ENCODE measurements at regions not wholly inside any gene's neighbourhood (a gene's known extent, or its start where the extent isn't known, plus 50 kb on each side); places are given as distances from the start of the nearest gene placed in this dataset.

DNA sequence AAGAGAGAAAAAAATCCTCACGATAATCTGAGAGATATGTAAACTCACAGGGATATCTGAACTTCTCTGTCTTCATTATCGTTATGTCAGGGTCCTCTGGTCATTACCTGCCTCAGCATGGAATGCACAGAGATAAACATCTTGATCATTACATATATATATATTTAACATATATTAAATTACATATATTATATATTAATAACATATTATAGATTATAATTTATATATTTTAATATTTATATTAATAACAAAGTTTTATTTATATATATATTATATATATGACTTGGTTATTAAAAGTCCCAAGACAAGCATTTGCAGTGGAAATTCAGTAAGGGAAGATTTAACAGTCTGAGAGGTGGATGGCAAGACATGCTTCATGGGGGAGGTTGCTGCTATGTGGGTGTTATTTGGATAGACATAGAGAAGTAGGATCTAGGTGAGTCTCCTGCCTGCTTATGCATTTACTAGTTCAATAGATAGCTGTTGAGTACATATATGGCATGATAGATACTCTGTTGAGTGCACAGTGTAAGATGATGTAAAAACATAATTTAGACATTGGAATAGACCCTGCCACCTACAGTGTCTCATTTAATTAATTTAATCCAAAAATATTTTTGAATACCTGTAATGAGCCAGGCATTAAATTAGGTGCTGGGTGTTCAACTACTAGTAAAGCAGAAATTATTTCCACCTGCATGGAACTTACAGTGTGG, 255.2 kb downstream of the RAD51AP2 start:
- no peaks in the 10 kb centered on the region for H3K9me3 ChIP-seq (ENCODE audit: control insufficient read depth, low read depth, low read length)
- WGBS (ENCODE audit: insufficient coverage, low lambda C conversion rate): 100% methylated on average over 1 of the region's 2 CpGs
- no peaks in the 10 kb centered on the region for H3K4me1 ChIP-seq (ENCODE audit: control insufficient read depth, insufficient read depth, low read length)
- H3K27me3 ChIP-seq (ENCODE audit: control insufficient read depth, insufficient read depth, low read length): no peaks in the 10 kb centered on the region
- DNase-seq: no peak
- H3K4me3 ChIP-seq (ENCODE audit: low read length): no peak overlapping the region
- no peaks in the 10 kb centered on the region for H3K36me3 ChIP-seq (ENCODE audit: control insufficient read depth, insufficient read depth, low read length)
- H3K27ac ChIP-seq (ENCODE audit: low read length): no peak overlapping the region

DNA sequence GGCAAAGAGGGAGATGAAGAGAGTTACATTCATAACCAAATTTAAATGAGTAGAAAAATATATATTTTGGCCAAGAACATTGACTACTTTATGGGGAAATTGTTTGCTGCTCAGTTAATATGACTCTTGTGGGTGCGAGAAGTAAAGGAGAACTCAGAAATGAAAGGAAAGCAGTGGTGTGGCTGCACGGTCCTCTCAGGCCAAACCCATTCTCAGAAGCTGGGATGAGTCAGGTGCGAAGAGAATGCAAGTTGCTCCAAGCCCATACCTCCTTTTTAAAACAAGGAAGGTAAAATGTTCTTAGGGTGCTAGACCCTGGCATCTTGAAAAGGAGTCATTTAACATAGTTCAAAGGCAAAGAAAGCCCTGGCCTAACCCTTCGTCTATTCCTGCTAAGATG, 258.6 kb downstream of the RAD51AP2 start:
- Histone ChIP-seq H3K4me3 (ENCODE audit: low read length) (no peak overlapping the region), H3K27me3 (ENCODE audit: control insufficient read depth, insufficient read depth, low read length) (no peaks in the 10 kb centered on the region), H3K9me3 (ENCODE audit: control insufficient read depth, low read depth, low read length) (no peaks in the 10 kb centered on the region), H3K4me1 (ENCODE audit: control insufficient read depth, insufficient read depth, low read length) (no peaks in the 10 kb centered on the region), H3K36me3 (ENCODE audit: control insufficient read depth, insufficient read depth, low read length) (no peaks in the 10 kb centered on the region), H3K27ac (ENCODE audit: low read length) (no peak overlapping the region)
- WGBS (ENCODE audit: insufficient coverage, low lambda C conversion rate): 100% methylated on average over 1 of the region's 4 CpGs
- no peak for DNase-seq

DNA sequence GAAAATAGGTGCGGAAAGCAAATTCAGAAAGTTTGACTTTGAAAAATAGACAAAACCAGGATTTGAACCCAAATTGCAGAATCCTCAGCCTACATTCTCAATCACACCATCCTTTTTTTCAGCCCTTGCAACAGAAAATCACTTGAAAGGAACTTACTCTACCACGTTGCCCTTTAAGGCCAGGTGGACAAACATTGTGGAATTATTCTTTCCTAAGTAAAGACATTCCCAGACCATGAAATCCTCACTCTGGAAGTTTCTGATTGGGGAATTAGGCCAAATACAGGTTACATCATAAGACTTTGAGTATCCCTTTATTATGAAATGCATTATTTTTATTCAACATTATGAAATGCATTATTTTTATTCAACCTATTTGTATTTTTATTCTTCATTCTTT, 259.4 kb downstream of the RAD51AP2 start:
- Histone ChIP-seq H3K9me3 (ENCODE audit: control insufficient read depth, low read depth, low read length) (no peaks in the 10 kb centered on the region), H3K4me3 (ENCODE audit: low read length) (no peak overlapping the region), H3K27ac (ENCODE audit: low read length) (no peak overlapping the region), H3K4me1 (ENCODE audit: control insufficient read depth, insufficient read depth, low read length) (no peaks in the 10 kb centered on the region), H3K36me3 (ENCODE audit: control insufficient read depth, insufficient read depth, low read length) (no peaks in the 10 kb centered on the region), H3K27me3 (ENCODE audit: control insufficient read depth, insufficient read depth, low read length) (no peaks in the 10 kb centered on the region)
- WGBS (ENCODE audit: insufficient coverage, low lambda C conversion rate): 30% methylated on average over 2 of the region's 2 CpGs
- DNase-seq: no peak

DNA sequence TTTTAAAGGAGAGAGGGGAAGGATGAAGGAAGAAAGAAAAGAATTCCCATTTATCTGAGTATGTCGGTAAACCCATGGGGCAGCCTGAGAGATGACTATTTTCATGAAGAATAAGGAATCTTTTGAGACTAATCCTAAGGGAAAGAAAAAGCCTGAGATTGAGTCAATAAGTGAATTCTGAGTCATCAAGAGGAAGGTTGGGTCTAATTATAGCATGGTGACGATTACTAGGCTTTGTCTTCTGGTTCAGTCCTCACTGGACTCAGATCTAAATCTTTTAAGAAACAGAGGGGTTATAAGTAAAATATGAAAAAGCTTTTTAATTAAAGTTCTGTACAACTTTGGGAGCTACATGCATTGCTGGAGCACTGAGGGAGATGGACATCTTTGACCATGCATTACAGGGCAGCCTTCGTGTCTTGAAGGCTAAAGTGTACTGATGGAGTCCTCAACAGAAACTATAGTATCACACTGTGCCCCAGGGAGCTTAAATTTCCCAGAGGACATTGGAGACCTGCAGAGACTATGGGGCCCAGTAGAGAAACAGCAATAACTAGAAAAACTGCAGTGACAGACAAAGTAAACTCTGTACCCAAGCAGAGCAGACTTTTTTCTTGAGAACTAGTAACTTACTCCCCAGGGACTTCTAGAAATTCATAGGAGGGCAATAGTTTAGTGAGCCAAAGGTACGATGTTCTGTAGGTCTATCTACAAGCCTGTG, 260.9 kb downstream of the RAD51AP2 start:
- no peaks in the 10 kb centered on the region for H3K27me3 ChIP-seq (ENCODE audit: control insufficient read depth, insufficient read depth, low read length)
- no peak for DNase-seq
- no peaks in the 10 kb centered on the region for H3K36me3 ChIP-seq (ENCODE audit: control insufficient read depth, insufficient read depth, low read length)

DNA sequence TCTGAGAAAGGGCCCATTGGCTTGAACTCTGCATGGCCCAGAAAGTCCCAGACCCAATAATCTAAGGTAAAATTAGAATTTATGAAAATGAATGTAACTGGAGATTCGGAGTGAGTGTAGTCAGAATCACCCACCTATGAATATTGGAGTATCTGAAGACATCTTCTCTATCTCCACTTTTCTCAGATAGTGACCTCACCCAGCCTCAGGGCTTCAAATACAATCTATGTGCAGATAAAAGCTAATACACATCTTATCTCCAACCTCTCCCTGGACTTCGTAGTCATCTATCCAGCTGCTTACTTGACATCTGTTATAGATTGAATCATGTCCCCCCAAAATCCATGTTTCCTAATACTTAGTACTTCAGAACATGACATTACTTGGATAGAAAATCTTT, 263.2 kb downstream of the RAD51AP2 start:
- no peak for DNase-seq
- no peaks in the 10 kb centered on the region for H3K4me1 ChIP-seq (ENCODE audit: control insufficient read depth, insufficient read depth, low read length)
- no peaks in the 10 kb centered on the region for H3K27me3 ChIP-seq (ENCODE audit: control insufficient read depth, insufficient read depth, low read length)
- H3K4me3 ChIP-seq (ENCODE audit: low read length): no peak overlapping the region
- no CpG with 5 or more reads among the region's 2 CpGs for WGBS (ENCODE audit: insufficient coverage, low lambda C conversion rate)
- H3K36me3 ChIP-seq (ENCODE audit: control insufficient read depth, insufficient read depth, low read length): no peaks in the 10 kb centered on the region
- no peaks in the 10 kb centered on the region for H3K9me3 ChIP-seq (ENCODE audit: control insufficient read depth, low read depth, low read length)
- no peak overlapping the region for H3K27ac ChIP-seq (ENCODE audit: low read length)

More for the DNA sequence above, 260.9 kb downstream of the RAD51AP2 start:
- Histone ChIP-seq H3K27ac (ENCODE audit: low read length) (no peak overlapping the region), H3K9me3 (ENCODE audit: control insufficient read depth, low read depth, low read length) (no peaks in the 10 kb centered on the region), H3K4me3 (ENCODE audit: low read length) (no peak overlapping the region), H3K4me1 (ENCODE audit: control insufficient read depth, insufficient read depth, low read length) (no peaks in the 10 kb centered on the region)
- 92% methylated on average over 2 of the region's 4 CpGs for WGBS (ENCODE audit: insufficient coverage, low lambda C conversion rate)

DNA sequence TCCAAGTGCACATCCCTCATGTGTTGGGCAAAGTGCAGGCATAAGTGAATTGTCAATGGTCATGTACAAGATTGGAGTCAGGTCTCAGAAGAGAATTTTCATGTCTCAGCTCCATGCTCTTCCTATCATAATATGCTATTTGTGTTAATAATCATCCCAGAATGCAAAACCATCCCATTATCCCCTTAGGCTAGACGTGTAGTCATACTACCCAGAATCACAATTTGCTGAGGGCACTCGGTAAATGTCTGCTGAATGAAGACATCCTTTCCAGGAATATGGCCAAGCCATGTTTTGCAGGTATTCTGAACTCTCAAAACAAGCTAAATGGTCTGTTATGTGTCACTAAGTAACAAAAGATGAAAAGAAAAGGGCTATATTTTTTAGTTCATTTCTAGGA, 263.8 kb downstream of the RAD51AP2 start:
- Histone ChIP-seq H3K4me1 (ENCODE audit: control insufficient read depth, insufficient read depth, low read length) (no peaks in the 10 kb centered on the region), H3K27me3 (ENCODE audit: control insufficient read depth, insufficient read depth, low read length) (no peaks in the 10 kb centered on the region), H3K27ac (ENCODE audit: low read length) (no peak overlapping the region), H3K9me3 (ENCODE audit: control insufficient read depth, low read depth, low read length) (no peaks in the 10 kb centered on the region), H3K36me3 (ENCODE audit: control insufficient read depth, insufficient read depth, low read length) (no peaks in the 10 kb centered on the region), H3K4me3 (ENCODE audit: low read length) (no peak overlapping the region)
- no peak for DNase-seq
- no CpG with 5 or more reads among the region's 2 CpGs for WGBS (ENCODE audit: insufficient coverage, low lambda C conversion rate)

DNA sequence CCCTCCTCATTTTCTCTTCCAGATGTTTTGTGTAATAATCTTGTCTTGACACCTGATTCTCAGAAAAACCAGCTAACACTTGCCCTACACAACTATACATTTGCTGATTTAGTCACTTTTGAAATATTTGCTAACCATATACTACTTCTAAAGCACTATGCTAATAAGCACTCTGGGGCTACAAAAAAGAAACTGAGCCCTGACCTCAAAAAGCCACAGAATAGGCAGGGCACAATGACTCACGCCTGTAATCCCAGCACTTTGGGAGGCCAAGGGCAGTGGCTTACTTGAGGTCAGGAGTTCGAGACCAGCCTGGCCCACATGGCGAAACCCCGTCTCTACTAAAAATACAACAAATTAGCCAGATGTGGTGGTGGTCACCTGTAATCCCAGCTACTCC, 266.0 kb downstream of the RAD51AP2 start:
- no CpG with 5 or more reads among the region's 4 CpGs for WGBS (ENCODE audit: insufficient coverage, low lambda C conversion rate)
- Histone ChIP-seq H3K27ac (ENCODE audit: low read length) (no peak overlapping the region), H3K4me3 (ENCODE audit: low read length) (no peak overlapping the region), H3K9me3 (ENCODE audit: control insufficient read depth, low read depth, low read length) (no peaks in the 10 kb centered on the region), H3K27me3 (ENCODE audit: control insufficient read depth, insufficient read depth, low read length) (no peaks in the 10 kb centered on the region), H3K4me1 (ENCODE audit: control insufficient read depth, insufficient read depth, low read length) (no peaks in the 10 kb centered on the region), H3K36me3 (ENCODE audit: control insufficient read depth, insufficient read depth, low read length) (no peaks in the 10 kb centered on the region)
- DNase-seq: no peak

DNA sequence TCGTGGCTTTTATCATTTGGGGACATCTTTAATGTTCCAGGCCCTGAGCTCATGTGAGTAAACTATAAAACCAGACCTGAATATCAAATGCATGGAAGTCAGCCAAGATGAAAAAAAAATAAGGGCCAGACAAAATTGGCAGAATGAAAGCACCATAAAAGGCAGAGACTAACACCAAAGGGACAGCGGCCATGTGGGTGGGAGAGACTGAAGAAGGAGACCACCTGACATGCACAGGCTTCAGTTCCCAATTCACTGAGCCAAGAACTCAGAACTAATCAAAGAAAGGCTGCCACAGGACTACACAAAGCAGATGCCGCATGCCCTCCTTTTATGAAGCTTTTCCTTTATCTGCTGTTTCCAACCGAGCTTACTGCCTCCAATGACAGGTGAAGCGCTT, 267.1 kb downstream of the RAD51AP2 start:
- H3K4me1 ChIP-seq (ENCODE audit: control insufficient read depth, insufficient read depth, low read length): no peaks in the 10 kb centered on the region
- no peak overlapping the region for H3K27ac ChIP-seq (ENCODE audit: low read length)
- no peak for DNase-seq
- H3K36me3 ChIP-seq (ENCODE audit: control insufficient read depth, insufficient read depth, low read length): no peaks in the 10 kb centered on the region
- H3K9me3 ChIP-seq (ENCODE audit: control insufficient read depth, low read depth, low read length): no peaks in the 10 kb centered on the region
- H3K27me3 ChIP-seq (ENCODE audit: control insufficient read depth, insufficient read depth, low read length): no peaks in the 10 kb centered on the region
- H3K4me3 ChIP-seq (ENCODE audit: low read length): no peak overlapping the region
- 60% methylated on average over 1 of the region's 5 CpGs for WGBS (ENCODE audit: insufficient coverage, low lambda C conversion rate)

DNA sequence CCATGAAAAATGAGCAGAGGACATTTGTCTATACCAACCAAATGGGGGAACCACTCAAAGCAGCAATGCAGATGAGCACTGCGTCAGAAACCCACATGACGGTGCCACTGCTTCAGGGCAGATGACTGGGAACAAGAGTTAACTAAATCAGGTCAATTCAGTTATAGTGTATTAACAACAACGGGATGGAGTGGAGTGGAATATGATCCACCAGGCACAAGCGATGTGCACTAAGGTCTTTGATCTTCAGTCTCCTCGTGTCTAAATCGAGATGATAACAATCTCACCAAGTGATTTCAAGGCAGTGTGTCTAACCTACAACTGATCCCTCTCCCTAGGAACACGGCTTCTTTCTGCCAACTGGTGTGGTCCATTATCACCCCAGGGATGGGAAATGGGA, 269.0 kb downstream of the RAD51AP2 start:
- DNase-seq: no peak
- no peaks in the 10 kb centered on the region for H3K27me3 ChIP-seq (ENCODE audit: control insufficient read depth, insufficient read depth, low read length)
- H3K36me3 ChIP-seq (ENCODE audit: control insufficient read depth, insufficient read depth, low read length): no peaks in the 10 kb centered on the region
- no peak overlapping the region for H3K4me3 ChIP-seq (ENCODE audit: low read length)
- no peak overlapping the region for H3K27ac ChIP-seq (ENCODE audit: low read length)
- no peaks in the 10 kb centered on the region for H3K4me1 ChIP-seq (ENCODE audit: control insufficient read depth, insufficient read depth, low read length)
- H3K9me3 ChIP-seq (ENCODE audit: control insufficient read depth, low read depth, low read length): no peaks in the 10 kb centered on the region
- 100% methylated on average over 1 of the region's 7 CpGs for WGBS (ENCODE audit: insufficient coverage, low lambda C conversion rate)

DNA sequence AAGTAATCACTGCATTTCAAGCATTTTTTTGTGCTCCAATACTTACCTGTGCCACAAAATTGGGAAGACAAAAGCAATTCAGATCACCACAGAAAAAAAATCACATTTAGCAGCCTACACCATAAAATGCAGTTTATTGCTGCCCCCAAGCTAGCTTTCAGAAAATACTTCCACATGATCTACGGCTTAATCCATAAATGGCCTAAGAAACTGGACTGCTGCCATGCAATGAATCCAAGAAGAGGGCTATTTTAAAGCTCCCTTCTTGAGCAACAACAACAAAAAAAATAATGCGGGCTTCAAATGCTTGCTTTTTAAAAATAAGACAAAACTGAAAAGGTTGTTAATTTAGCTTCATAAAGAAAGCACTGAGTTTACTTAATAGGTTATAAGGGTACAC, 272.3 kb downstream of the RAD51AP2 start:
- Histone ChIP-seq H3K9me3 (ENCODE audit: control insufficient read depth, low read depth, low read length) (no peaks in the 10 kb centered on the region), H3K4me3 (ENCODE audit: low read length) (no peak overlapping the region), H3K36me3 (ENCODE audit: control insufficient read depth, insufficient read depth, low read length) (no peaks in the 10 kb centered on the region), H3K27me3 (ENCODE audit: control insufficient read depth, insufficient read depth, low read length) (no peaks in the 10 kb centered on the region), H3K4me1 (ENCODE audit: control insufficient read depth, insufficient read depth, low read length) (no peaks in the 10 kb centered on the region), H3K27ac (ENCODE audit: low read length) (no peak overlapping the region)
- DNase-seq: no peak
- WGBS (ENCODE audit: insufficient coverage, low lambda C conversion rate): 88% methylated on average over 1 of the region's 2 CpGs

All from large intestine (tissue), 3 donors.